Activated CD4-positive, alpha-beta T cell treated with anti-CD3 and anti-CD28 coated beads, Interleukin-2, amount 50 U/mL, for 16 hours (primary cell): ENCODE measurements at regions not wholly inside any gene's neighbourhood (a gene's known extent, or its start where the extent isn't known, plus 50 kb on each side); places are given as distances from the start of the nearest gene placed in this dataset.
"Not testable (repeated sequence)": the region's sequence is repeated elsewhere in the genome, so short reads cannot be mapped to it uniquely, and the experiment has no call there.

ENCODE experiments used
- DNase-seq: peaks from one replicate; pipeline ENCODE4 v3.0.0-alpha.2; 2020

DNA sequence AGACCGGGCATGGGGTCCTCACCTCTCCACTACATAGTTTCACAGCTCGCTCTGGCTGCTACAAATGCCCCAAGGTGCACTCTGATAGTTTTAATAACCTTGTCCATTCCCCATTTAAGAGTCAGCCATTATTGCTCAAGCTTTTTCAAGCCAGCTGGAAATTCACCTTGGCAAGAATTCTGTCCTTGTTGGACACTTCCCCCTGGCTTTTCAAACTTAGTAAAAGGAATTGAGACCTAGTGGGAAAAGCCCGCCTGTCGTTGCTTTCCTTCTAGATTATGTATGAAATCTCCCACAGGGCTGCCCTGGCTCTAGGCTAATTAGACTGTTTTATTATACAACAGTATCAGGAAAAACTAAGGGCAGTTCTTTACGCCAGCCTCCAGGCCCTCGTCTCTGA lies 293.7 kb upstream of the GADL1 start:
- no peak for DNase-seq

DNA sequence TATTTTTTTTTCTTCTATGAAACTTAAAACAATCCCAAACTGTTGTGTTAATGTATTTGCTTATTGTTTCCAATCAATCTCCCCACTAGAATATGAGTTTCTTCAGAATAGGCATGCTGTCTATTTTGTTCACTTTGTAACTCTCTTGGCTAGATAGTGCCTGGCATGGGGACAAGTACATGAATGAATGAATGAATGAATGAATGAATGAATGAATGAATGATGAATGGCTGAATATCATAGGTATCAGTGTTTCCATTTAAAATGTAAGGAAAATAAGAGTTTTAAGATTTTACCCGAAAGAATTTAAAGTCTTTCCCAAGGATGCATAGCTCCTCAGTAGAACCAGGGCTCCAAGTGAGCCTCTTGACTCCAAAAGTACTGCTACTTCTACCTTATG lies 294.9 kb upstream of the GADL1 start:
- no peak for DNase-seq

DNA sequence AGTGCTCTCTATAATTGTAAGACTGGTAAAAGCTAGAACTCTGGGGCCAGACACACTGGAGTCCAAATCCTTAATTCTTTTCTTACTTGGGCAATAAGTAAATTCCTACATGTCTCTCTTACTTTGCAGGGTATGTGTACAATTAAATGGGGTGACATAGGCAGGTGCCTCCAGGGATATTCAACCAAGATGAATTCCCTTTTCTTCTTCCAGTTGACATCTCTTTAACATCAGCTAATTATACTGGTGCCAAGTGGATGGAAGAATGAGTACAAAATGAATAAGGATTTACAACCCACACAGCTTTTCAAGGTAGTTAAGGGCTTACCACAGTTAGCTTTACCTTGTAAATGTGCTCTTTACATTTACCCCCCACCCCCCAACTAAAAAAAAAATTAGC lies 295.5 kb upstream of the GADL1 start:
- no peak for DNase-seq

DNA sequence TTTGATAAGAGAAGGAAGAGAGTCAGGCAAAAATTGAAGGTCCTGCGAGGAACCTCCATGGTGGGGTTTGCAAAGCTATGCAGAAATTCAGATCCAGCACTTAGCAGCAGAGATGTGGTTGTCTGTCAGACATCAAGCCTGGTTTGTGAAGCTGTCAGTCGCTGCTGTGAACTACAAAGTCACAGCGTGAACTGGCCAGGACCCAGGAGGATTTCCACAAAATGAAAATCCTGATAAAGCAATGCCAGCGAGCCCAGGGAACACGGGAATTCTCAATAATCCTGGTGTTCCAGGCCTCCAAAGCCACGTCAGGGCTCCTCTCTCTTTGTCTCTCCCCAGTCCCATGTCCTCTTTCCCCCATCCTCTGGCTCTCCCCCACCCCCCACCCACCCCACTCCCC lies 296.9 kb upstream of the GADL1 start:
- no peak for DNase-seq

DNA sequence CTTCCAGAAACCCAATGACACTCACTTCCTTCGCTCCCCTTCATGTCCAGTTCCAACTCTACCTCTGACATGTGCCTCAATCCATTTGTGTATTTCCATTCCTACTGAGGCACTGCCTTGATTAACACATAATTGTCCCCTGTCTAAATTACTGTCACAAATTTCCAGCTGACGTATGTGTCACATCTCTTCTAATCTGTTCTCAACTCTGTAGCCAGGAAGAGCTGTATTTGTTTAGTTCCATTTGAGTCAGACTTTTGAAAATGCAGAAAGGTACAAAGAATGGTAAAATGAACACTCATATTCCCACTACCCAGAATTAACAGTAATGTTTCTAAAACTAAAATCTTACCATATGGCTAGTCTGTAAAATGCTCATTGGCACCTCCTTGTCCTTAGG lies 299.0 kb upstream of the GADL1 start:
- no peak for DNase-seq

DNA sequence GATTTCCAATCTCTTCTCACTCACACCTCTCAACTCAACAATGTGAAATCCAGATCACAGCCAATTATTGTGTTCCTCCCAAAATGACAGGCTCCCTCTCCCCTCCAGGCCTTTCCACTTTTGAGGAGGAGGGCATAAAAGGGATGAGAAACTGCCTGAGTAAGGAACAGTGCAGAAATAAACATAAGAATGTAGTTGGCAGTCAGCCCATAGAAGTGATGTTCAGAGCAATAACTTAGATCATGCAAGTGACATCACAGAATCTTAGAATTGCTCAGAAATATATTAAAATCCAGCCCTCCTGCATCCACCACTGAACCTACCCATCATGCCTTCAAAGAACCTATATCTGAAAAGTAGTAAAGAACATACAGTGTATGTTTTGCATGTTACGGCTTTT lies 299.4 kb upstream of the GADL1 start:
- no peak for DNase-seq

DNA sequence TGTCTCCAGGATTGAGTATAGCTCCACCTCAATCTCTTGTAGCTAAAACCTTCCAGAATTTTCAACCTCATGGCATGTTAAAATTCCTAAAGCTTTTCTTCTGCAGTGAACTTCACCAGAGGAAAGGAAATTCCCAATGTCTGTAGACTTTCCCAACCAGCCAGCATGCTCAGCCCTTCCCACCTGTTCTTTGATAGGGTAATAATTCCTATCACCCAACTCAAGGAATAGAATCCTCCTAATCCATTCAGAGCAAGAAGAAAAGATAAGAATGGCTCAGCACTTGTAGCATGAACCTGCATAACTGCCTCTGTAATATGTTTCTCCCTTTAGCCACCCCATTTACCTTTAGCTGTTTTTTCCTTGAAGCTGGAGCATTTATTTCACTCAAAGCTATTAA lies 301.8 kb upstream of the GADL1 start:
- no peak for DNase-seq

DNA sequence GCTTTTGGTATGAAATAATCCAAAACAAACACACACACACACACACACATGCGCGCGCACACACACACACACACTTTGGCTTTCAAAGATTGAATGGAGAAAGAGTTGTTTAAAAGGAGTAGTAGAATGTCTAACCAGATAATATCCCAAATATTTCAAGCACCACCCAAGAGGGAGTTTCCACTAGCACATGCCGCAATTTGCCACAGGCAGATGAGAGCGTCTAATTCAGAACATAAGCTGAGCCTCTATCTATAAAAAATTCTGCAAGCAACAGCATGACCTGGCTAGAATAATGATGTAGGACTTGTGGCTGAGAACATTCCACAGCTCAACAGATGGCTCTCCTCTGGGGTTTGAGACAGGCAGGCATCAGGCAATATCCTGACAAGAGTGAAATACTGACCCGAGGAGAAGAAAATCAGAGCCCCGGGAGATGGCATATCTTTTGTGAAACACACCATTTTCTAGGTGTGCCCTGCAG lies 302.5 kb upstream of the GADL1 start:
- DNase-seq: no peak

DNA sequence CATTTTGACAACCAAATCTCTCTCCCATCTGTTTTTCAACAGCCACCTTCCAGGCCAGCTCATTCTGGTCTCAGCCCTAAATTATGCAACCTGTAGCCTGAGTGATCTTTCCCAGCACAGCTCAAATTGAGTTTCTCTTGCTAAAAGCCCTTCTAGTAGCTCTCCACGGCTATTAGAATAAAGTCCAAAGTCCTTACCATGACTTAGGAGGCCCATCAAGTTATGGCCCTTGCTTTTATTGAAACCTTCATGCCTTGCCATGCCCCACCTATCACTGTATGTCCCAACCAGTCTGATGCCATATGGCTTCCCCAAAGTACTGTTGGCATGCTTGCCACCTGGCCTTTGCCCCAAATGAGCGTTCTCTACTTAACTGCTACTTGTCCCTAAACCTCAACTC lies 303.5 kb upstream of the GADL1 start:
- DNase-seq: no peak

DNA sequence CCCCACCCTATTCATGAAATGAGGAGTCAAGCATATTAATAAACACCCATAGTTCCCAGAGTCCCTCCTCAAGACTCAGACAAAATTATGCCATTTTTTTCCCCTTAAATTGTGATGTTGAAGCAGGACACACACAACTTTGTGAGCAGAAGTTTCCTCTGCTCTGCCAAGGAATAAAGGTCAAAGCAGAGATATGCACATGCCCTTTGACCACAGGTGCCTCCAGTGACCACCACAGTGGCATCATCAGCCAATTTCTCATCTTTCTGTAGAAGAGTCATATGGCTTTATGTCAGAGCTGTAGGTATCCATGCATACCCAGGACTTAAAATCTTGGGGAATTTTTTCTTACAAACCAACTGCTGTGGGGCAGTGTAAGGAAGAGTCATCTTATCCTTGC lies 304.4 kb upstream of the GADL1 start:
- no peak for DNase-seq

DNA sequence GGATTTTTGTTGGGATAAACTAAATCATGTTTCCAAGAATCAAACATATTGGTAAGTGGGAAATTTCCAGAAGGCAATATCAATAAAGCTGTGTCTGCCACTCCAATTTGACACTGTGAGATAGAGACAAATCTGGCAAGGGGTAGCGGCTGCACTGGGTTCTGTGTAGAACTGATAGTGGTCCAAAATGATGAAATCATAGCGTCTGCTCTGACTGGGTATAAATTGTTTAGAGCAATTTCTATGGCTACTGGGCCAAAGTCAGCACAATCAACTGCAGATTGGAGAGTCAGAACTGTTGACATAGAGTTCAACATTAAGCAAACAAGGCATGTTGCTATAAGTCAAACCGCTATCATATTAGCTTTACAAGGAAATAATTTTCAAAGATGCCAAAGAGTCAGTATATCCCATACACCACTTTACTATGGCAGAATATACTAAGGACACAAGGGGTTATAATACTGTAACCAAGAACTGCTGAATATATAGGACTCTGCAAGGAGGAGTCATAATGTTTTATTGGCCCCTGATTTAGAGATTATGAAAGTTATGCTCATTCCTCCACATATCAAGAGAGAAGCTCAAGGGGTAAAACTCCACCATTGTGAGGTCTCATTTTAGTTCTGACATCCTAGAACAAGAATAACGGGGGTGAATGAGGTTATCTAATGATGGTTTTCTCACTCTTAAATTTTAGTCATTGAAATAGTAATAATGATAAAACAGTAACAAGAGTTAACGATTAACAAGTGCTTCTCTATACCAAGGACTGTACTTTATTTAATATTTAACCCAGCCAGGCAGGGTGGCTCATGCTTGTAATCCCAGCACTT lies 309.7 kb upstream of the GADL1 start:
- DNase-seq: no peak

DNA sequence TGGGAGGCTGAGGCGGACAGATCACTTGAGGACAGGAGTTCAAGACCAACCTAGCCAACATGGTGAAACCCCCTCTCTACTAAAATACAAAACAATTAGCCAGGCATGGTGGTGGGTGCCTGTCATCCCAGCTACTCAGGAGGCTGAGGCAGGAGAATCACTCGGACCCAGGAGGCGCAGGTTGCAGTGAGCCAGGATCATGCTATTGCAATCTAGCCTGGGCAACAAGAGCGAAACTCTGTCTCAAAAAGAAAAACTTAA lies 310.3 kb upstream of the GADL1 start:
- DNase-seq: not testable (repeated sequence)

DNA sequence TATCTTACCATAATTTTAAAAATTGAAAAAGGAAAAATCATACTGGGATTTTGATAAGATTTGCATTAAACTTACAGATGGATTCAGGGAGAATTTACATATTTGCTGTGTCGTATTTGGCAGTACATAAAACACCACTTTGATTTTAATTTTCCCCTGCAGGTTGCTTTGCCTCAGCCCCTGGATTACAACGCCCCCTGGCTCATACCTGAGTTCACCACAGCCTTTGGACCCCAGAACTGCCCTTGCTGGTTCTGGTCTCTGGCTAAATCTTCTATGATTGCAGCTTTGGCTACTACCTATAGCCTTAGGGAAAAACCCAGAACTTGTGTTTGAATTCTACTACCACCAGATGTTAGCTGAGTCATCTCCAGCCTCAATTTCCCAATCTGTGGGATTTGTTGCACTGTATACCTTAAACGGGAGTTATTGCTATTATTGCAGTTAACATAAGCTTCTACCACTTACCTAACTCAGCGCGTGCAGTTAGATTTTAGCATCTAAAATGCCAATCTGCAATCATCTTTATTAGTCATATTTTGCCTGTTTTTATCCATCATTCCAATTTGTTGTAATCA lies 315.7 kb upstream of the GADL1 start:
- DNase-seq: no peak

DNA sequence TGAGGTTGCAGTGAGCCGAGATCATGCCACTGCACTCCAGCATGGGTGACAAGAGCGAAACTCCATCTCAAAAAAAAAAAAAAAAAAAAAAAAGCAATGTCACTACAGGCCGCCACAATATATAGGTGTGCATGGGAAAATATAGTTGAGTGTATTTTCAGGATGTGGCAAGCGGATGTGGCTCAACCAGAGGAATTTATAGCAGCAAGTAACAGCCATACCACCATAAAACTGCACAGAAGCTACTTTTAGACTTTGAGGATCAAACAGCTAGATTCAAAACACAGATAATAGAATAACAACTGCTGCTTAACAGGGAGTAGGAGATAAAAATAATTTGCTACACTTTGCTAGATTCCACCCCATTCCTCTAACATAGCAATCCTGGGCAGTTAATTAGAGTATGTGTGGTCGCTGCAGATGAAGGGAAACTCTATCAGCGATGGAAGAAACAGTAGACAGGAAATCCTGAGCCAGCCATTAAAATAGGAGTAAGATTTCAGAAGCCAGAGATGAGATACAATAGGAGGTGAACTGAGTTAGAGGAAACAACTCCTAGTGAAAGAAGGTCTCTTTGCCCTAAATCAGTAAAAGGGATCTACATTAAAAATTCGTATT lies 318.7 kb upstream of the STT3B start:
- DNase-seq: peak; percentile 65

DNA sequence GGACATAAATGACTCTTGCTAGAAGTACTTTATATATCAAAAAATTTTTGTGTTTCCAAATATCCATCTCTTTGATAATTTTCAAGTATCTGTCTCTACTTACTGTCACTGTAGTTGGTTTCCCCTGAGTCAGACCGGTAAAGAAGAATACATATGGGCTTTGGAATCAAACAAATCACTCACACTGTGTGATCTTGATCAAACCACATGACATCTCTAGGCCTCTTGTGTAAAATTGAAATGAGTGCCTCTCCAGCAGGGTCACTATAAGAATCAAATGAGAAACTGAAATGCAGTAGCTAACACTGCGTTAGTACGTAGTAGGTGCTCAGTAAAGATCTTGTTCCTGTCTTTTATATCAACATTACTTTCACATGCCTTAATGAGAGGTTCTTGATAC lies 314.6 kb upstream of the STT3B start:
- peak; percentile 55 for DNase-seq

DNA sequence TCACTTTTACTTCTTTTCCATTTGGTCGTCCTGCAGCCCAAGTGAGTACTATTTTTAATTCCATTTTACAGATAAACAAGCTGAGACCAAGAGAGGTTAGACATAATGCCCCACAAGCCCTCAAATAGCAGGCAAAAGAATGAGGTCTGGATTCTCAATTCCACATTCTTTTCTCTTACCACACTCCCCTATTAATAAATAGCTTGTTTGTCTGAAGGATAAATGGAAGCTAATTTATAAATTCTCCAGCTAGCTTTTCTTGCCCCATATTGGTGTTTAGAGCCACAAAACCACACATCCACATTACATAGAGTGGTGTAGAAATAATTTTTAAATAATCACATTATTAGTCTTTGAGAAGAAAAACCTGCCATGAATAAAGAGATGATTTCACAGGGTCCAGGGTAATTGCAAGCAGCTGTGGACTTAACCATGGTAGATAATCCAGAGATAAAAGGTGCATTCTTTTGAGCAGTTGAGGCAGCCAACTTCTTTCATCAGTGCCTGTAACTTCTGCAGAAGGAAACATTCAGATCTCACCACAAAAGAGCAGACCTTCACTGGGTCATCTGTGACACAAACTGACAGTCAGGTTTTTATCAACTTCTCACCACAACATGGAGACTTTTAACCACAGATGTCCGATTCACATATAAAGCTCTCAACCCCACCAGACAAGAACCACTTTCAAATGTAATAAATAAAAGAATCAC lies 313.4 kb upstream of the STT3B start:
- DNase-seq: peak; percentile 47

DNA sequence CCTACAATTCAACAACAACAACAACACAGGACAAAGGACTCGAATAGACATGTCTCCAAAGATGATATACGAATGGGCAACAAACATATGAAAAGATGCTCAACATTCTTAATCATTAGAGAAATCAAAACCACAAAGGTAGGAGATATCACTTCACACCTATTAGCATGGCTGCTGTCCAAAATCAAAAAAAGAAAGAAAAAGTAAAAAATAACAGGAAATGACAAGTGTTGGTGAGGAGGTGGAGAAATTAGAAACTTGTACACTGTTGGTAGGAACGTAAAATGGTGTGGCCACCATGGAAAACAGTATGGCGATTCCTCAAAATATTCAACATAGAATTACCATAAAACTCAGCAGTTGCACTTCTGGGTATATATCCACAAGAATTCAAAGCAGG lies 312.3 kb upstream of the STT3B start:
- no peak for DNase-seq

DNA sequence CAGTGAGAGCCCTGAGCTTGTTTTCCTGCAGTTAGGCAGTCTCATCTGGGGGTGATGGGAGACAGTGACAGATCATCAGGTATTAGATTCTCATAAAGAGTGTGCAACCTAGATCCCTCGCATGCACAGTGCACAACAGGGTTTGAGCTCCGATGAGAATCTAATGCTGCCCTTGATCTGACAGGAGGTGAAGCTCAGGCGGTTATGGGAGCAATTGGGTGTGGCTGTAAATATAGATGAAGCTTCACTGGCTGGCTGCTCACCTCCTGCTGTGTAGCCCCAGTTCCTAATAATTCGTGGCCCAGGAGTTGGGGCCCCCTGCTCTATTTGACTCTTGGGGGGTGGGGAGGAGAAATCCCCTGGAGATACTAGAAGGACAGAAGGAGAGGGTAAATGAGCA lies 309.4 kb upstream of the STT3B start:
- DNase-seq: no peak

DNA sequence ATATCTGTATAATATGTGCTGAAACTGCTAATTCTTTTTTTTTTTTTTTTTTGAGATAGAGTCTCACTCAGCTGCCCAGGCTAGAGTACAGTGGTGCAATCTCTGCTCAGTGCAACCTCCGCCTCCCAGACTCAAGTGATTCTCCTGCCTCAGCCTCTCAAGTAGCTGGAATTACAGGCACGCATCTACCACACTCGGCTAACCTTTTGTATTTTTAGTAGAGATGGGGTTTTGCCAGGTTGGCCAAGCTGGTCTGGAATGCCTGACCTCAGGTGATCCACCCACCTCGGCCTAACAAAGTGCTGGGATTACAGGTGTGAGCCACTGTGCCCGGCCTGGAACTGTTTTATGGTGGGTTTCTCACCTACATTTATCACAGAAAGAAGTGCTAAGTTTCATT lies 307.8 kb upstream of the STT3B start:
- DNase-seq: no peak

DNA sequence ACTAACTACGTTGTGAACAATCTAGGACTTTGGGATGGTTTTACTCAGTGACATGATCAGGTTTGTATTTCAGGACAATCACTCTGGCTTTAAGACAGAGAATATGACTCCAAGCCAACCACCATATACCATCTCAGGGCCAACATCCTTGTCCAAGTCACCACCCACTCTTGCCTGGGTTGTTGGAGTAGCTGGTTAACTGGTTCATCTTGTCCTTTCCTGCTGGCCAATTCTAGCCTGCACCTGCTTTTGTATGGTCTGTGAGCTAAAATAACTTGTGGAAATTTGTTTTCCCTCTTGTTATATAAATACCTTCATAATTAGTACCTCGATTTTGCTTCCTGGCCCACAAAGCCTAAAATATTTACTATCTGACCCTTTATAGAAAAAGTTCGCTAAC lies 306.8 kb upstream of the STT3B start:
- no peak for DNase-seq

DNA sequence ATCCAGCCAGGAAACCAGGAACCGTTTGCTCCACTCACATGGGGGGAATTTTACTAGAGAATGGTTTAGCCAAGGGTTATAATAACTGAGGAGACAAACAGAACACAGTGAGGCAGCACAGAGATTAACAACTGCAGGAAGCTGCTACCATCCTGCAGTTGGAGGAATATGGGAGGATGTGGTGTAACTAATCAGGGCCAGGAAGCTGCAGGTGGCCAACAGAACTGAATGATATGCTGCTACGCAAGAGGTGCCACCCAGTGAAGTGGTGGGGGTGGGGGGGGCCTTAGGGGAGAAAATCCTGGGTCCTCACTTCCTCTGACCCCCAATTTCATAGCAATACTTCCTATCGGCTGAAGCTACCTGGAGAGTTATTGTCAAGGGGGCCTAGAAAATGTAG lies 306.4 kb upstream of the STT3B start:
- peak; percentile 60 for DNase-seq

DNA sequence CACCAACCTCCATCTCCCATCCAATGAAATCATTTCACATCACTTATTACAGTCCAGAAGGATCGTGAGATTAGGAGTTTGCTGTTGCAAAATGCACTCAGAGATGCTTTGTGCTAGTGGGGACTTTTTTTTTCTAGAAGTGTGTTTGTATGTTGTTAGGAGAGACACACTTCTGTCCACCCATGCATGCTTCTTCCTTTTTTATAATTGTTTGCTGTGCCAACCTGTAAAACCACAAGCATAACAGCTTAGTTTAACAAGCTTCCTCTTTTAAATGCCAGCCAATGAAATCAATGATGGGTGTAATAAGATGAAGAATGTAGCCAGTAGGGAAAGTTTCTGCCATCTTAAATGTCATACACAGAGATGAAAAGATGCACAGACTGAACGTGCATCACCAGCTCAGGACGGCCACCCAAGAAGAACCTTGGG lies 305.6 kb upstream of the STT3B start:
- no peak for DNase-seq

DNA sequence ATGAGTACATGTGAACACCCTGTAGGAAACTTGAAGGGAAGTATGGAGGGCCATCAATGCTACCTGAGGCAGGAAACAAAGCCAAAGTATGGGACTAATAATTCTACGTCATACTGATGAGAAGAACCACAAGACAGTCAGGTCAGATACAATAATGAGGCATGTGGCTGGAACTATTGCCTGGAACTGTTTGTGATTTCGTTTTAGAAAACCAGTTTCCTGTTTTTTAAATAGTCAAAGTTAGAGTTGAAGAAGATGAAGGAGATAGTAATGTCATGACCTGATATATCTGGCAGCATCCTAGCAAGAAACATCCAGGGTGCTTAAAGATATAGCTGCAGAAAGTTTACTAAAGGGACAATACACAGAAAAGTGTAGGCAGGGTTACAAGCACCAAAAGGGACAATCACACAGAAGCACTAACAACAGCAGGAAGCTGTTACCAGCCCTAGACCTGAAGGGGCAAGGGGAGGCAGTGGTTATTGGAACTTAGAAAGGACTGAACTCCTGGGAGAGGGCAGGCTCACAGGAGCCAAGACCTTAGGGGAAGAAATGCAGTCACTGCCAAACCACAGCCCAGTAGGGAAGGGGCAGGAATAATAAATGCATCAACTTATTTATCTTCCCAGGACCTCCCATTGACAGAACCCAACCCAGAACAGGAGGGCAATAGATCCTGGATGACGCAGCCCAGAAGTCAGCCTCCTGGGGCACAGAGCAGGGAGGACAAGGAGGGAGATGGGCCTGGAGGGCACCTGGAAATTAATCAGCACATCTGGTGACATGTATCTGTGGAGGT lies 302.1 kb upstream of the STT3B start:
- no peak for DNase-seq
